ENCODE measurements at regions not wholly inside any gene's neighbourhood (a gene's known extent, or its start where the extent isn't known, plus 50 kb on each side); places are given as distances from the start of the nearest gene placed in this dataset.
"Not testable (repeated sequence)": the region's sequence is repeated elsewhere in the genome, so short reads cannot be mapped to it uniquely, and the experiment has no call there.

- not testable (repeated sequence) for TF ChIP-seq CTCF (conservative IDR thresholded peaks at IDR 0.05; ENCODE audit: low read depth, low read length); EZH2 (IDR thresholded peaks at IDR 0.05; ENCODE audit: borderline replicate concordance, low read depth, low read length, poor library complexity, severe bottlenecking)
Observed at GRCh38 chr14:106133126-106133525, 606.7 kb downstream of the TMEM121 start.
